Astrocyte (in vitro differentiated cells and primary cell): ENCODE measurements at regions not wholly inside any gene's neighbourhood (a gene's known extent, or its start where the extent isn't known, plus 50 kb on each side); places are given as distances from the start of the nearest gene placed in this dataset.

Source experiments
- EZH2 ChIP-seq: IDR thresholded peaks from 2 replicates; pipeline ENCODE4 v1.6.1; 2012; ENCODE audit warnings: mild to moderate bottlenecking, low read length, inconsistent platforms; ENCODE audit not compliant: insufficient read depth
- TF ChIP-seq, protein P1 (sequence below): IDR thresholded peaks from 2 replicates; pipeline ENCODE4 v1.5.1; 2011; ENCODE audit warnings: low read depth, mild to moderate bottlenecking, inconsistent platforms, low read length, moderate library complexity; ENCODE audit not compliant: insufficient read depth

DNA sequence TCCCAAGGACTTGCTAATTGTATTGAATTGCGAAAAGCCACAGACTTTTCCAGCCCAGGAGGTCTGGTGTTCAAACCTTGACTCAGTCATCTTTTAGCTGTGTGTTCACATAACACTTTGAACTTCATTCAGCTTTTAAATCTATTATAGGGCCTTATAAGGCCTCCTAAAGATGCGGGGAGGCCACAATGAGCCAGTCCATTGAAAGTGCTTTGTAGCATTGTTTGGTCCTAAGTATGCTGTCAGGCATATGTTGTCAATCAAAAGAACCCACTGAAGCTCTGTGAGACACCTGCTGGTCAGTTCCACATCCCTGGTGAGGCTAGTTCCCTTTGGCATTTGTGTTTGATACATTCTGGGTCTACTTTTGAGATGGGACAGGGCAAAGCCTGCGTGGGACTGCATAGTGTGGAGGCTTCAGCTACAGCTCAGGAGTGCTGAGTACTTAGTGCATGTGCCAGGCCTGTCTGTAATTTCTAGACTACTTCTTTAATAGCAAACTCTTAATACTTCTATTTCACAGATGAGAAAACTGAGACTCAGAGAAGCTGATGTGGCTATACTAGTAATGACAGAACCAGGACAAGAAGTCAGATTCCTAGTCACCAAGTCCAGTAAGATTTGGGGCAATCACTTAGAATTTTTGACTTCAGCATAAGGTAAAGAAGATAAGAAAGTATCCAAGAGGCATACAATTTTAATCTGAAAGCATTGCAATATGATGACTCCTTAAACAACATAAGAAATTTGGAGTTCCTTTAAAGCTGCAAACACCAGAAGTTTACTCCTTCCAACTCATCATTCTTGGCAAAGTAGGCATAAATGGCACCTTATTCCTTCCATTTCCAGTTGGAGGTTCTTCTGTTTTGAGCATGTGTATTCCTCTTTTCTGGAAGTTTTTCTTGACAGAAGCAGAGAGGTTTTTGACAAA is 213.0 kb downstream of the PDCD6IP start:
- TF ChIP-seq, protein P1, sequence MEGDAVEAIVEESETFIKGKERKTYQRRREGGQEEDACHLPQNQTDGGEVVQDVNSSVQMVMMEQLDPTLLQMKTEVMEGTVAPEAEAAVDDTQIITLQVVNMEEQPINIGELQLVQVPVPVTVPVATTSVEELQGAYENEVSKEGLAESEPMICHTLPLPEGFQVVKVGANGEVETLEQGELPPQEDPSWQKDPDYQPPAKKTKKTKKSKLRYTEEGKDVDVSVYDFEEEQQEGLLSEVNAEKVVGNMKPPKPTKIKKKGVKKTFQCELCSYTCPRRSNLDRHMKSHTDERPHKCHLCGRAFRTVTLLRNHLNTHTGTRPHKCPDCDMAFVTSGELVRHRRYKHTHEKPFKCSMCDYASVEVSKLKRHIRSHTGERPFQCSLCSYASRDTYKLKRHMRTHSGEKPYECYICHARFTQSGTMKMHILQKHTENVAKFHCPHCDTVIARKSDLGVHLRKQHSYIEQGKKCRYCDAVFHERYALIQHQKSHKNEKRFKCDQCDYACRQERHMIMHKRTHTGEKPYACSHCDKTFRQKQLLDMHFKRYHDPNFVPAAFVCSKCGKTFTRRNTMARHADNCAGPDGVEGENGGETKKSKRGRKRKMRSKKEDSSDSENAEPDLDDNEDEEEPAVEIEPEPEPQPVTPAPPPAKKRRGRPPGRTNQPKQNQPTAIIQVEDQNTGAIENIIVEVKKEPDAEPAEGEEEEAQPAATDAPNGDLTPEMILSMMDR = no peak
- no peak for TF ChIP-seq EZH2
